HCT116 (cell line): ENCODE measurements at regions not wholly inside any gene's neighbourhood (a gene's known extent, or its start where the extent isn't known, plus 50 kb on each side); places are given as distances from the start of the nearest gene placed in this dataset.

Experiments used
- ATAC-seq: fragments of 200-7000 bp; cut with Tn5 transposase; 2 replicates; pipeline ENCODE4 v1.9.1; 2020; ENCODE audit warnings: mild to moderate bottlenecking, moderate library complexity
- BruUV-seq: library from RNA; stranded (reverse); fragments of 400-500 nt; replicated peaks from 2 replicates; lab custom pipeline; 2021; lab: Mats Ljungman, UMichigan
- CTCF ChIA-PET: fragments of 300-600 bp; sonication (Branson Sonifier 250); formaldehyde crosslinking; loops from one replicate; lab custom pipeline; 2021; ENCODE audit warnings: antibody characterized with exemption; lab: Charles Lee
- POLR2A ChIA-PET: fragments of 300-600, 350-600 bp; sonication (Branson Sonifier 250); formaldehyde crosslinking; loops from one replicate; lab custom pipeline; 2021; ENCODE audit warnings: antibody characterized with exemption; lab: Charles Lee
- RAD21 ChIA-PET, 2 experiments: fragments of 300-600 bp; sonication (Branson Sonifier 250); formaldehyde crosslinking; loops; one replicate each; lab custom pipeline; 2023; ENCODE audit warnings: low total read pairs in 2 of 2; ENCODE audit not compliant: uncharacterized antibody in 2 of 2, unreplicated experiment in 2 of 2, low non-redundant PET in 1 of 2; lab: Charles Lee
- DNase-seq: peaks from one replicate; pipeline ENCODE4 v3.0.0-alpha.2; 2010; ENCODE audit warnings: low read depth, low spot score
- H2AFZ ChIP-seq: fragments of 200-600 bp; shearing (Covaris generic), sonication (generic); 2 replicates; pipeline ENCODE4 v1.6.1; 2017; ENCODE audit warnings: low read depth, mixed run types, mixed read lengths, antibody characterized with exemption, low read length; ENCODE audit not compliant: poor library complexity, severe bottlenecking
- H3K27ac ChIP-seq: 2 replicates; pipeline ENCODE4 v1.5.1; 2012; ENCODE audit warnings: low read depth, low read length
- H3K27me3 ChIP-seq: fragments of 200-600 bp; sonication (generic); 2 replicates; pipeline ENCODE4 v1.6.1; 2016; ENCODE audit warnings: mixed run types, low read length, mixed read lengths; ENCODE audit not compliant: insufficient read depth
- H3K36me3 ChIP-seq, 2 experiments: fragments of 200-500 bp in 1 of 2; fragments of 200-600 bp in 1 of 2; sonication (Bioruptor generic) in 1 of 2; sonication (generic) in 1 of 2; 2 replicates each; pipeline versions ENCODE4 v1.5.1 to v1.6.1; 2014 to 2016; ENCODE audit warnings: low read length in 2 of 2, inconsistent platforms in 1 of 2, mixed read lengths in 1 of 2, mixed run types in 1 of 2; ENCODE audit not compliant: insufficient read depth in 2 of 2, control insufficient read depth in 1 of 2
- H3K4me1 ChIP-seq, 2 experiments: fragments of 200-600 bp in 1 of 2; sonication (generic) in 1 of 2; 2 replicates each; pipeline versions ENCODE4 v1.5.1 to v1.6.1; 2012 to 2017; ENCODE audit warnings: low read length in 2 of 2, inconsistent platforms in 1 of 2, mild to moderate bottlenecking in 1 of 2, mixed read lengths in 1 of 2, mixed run types in 1 of 2, moderate library complexity in 1 of 2; ENCODE audit not compliant: insufficient read depth in 2 of 2, control insufficient read depth in 1 of 2
- H3K4me2 ChIP-seq: fragments of 200-600 bp; sonication (generic); 2 replicates; pipeline ENCODE4 v1.6.1; 2017; ENCODE audit warnings: mixed run types, low read length, mixed read lengths
- H3K4me3 ChIP-seq, 2 experiments: fragments of 200-600 bp in 1 of 2; sonication (generic) in 1 of 2; replicated peaks in 1 of 2; 2 replicates each; pipeline ENCODE4 v1.5.1; 2011 to 2016; ENCODE audit warnings: low read length in 2 of 2, control low read depth in 1 of 2, low read depth in 1 of 2, mild to moderate bottlenecking in 1 of 2, mixed read lengths in 1 of 2, mixed run types in 1 of 2
- H3K79me2 ChIP-seq: fragments of 200-600 bp; sonication (generic); 2 replicates; pipeline ENCODE4 v1.6.1; 2017; ENCODE audit warnings: mild to moderate bottlenecking, mixed run types, low read length, moderate library complexity, mixed read lengths; ENCODE audit not compliant: insufficient read depth
- H3K9ac ChIP-seq: fragments of 200-600 bp; sonication (generic); 2 replicates; pipeline ENCODE4 v1.6.1; 2016; ENCODE audit warnings: low read length, mixed read lengths
- H3K9me2 ChIP-seq: fragments of 200-600 bp; sonication (generic), shearing (Covaris generic); 2 replicates; pipeline ENCODE4 v1.6.1; 2017; ENCODE audit warnings: mixed run types, mild to moderate bottlenecking, moderate library complexity; ENCODE audit not compliant: insufficient read depth
- H3K9me3 ChIP-seq, 2 experiments: fragments of 200-500 bp in 1 of 2; fragments of 200-600 bp in 1 of 2; sonication (Bioruptor generic) in 1 of 2; sonication (generic) in 1 of 2; 2 replicates each; pipeline ENCODE4 v1.6.1; 2014 to 2017; ENCODE audit warnings: low read length in 2 of 2, mixed read lengths in 2 of 2, inconsistent platforms in 1 of 2, low read depth in 1 of 2, mild to moderate bottlenecking in 1 of 2, mixed run types in 1 of 2, moderate library complexity in 1 of 2; ENCODE audit not compliant: control insufficient read depth in 1 of 2, insufficient read depth in 1 of 2
- H4K20me1 ChIP-seq: fragments of 200-600 bp; sonication (generic), shearing (Covaris generic); 2 replicates; pipeline ENCODE4 v1.6.1; 2017; ENCODE audit warnings: mixed run types, mild to moderate bottlenecking, moderate library complexity; ENCODE audit not compliant: insufficient read depth
- ATF3 ChIP-seq: IDR thresholded peaks from 2 replicates; pipeline ENCODE4 v1.6.1; 2012
- CEBPB ChIP-seq: IDR thresholded peaks from 2 replicates; pipeline ENCODE4 v1.6.1; 2012; ENCODE audit warnings: low read depth
- EGR1 ChIP-seq: IDR thresholded peaks from 2 replicates; pipeline ENCODE4 v1.6.1; 2012; ENCODE audit warnings: low read depth
- EZH2 ChIP-seq: fragments of 200-600 bp; sonication (generic); IDR thresholded peaks from 2 replicates; pipeline ENCODE4 v1.6.1; 2017; ENCODE audit warnings: antibody characterized with exemption, mixed run types
- JUND ChIP-seq: IDR thresholded peaks from 2 replicates; pipeline ENCODE4 v1.6.1; 2012
- MAX ChIP-seq: IDR thresholded peaks from 2 replicates; pipeline ENCODE4 v1.6.1; 2012
- POLR2A ChIP-seq: IDR thresholded peaks from 2 replicates; pipeline ENCODE4 v1.7.0; 2011; ENCODE audit warnings: borderline replicate concordance; ENCODE audit not compliant: insufficient read depth, insufficient read length; ENCODE audit errors: extremely low read depth
- POLR2AphosphoS5 ChIP-seq: IDR thresholded peaks from 2 replicates; pipeline ENCODE4 v1.6.1; 2011; ENCODE audit warnings: mild to moderate bottlenecking, low read depth, low read length, moderate library complexity
- RAD21 ChIP-seq: IDR thresholded peaks from 2 replicates; pipeline ENCODE4 v1.6.1; 2012; ENCODE audit warnings: low read depth, mild to moderate bottlenecking
- REST ChIP-seq: IDR thresholded peaks from 2 replicates; pipeline ENCODE4 v1.6.1; 2012; ENCODE audit warnings: low read depth
- SIN3A ChIP-seq: IDR thresholded peaks from 2 replicates; pipeline ENCODE4 v1.6.1; 2012; ENCODE audit warnings: low read depth
- SP1 ChIP-seq: IDR thresholded peaks from 2 replicates; pipeline ENCODE4 v1.6.1; 2012; ENCODE audit warnings: low read depth
- SRF ChIP-seq: IDR thresholded peaks from 2 replicates; pipeline ENCODE4 v1.6.1; 2012; ENCODE audit warnings: low read depth
- intact Hi-C: fragments of 100-400 bp; cut with micrococcal nuclease; formaldehyde crosslinking; loops from 2 replicates; pipeline ENCODE4 v1.10.0; 2022

- Histone ChIP-seq H3K27ac (no peak overlapping the region), H4K20me1 (no peaks in the 10 kb centered on the region), H3K9me2 (no peaks in the 10 kb centered on the region), H3K9me3 (peaks cover 6 to 8% of the 10 kb centered on the region in 2 experiments; a peak in 2 of 4 replicates), H3K9ac (no peak overlapping the region), H3K27me3 (no peaks in the 10 kb centered on the region), H3K4me3 (no peak overlapping the region), H3K79me2 (no peaks in the 10 kb centered on the region), H3K4me1 (no peaks in the 10 kb centered on the region), H3K36me3 (no peaks in the 10 kb centered on the region), H2AFZ (no peak overlapping the region), H3K4me2 (no peak overlapping the region)
- intact Hi-C loops: no loop called here
- ATAC-seq (no peak), DNase-seq (no peak)
- POLR2A ChIA-PET: no interaction called here
- CTCF ChIA-PET: no interaction called here
- no TSS peak for BruUV-seq
- no peak for TF ChIP-seq SRF
- TF ChIP-seq RAD21: no peak
- no peak for TF ChIP-seq SIN3A
- TF ChIP-seq ATF3: no peak
- TF ChIP-seq POLR2A: no peak
- TF ChIP-seq JUND: no peak
- TF ChIP-seq SP1: no peak
- RAD21 ChIA-PET: no interaction called here
These were observed 139.0 kb upstream of the LUZP2 start for GRCh38 chr11:24357620-24358410.

GRCh38 chr11:24372491-24372890 lies 124.4 kb upstream of the LUZP2 start:
- no peaks in the 10 kb centered on the region for H4K20me1 ChIP-seq
- no peaks in the 10 kb centered on the region for H3K79me2 ChIP-seq
- ATAC-seq (no peak), DNase-seq (no peak)
- no peaks in the 10 kb centered on the region for H3K36me3 ChIP-seq
- ChIA-PET CTCF (no interaction called here), POLR2A (no interaction called here), RAD21 (no interaction called here)
- BruUV-seq: no TSS peak
- H3K4me2 ChIP-seq: no peak overlapping the region
- H3K27ac ChIP-seq: no peak overlapping the region
- intact Hi-C loops: no loop called here
- H3K9ac ChIP-seq: no peak overlapping the region
- H2AFZ ChIP-seq: no peak overlapping the region
- TF ChIP-seq SIN3A (no peak), EGR1 (no peak), POLR2A (no peak), REST (no peak), ATF3 (no peak), CEBPB (no peak), POLR2AphosphoS5 (no peak), EZH2 (no peak), MAX (no peak)
- peaks cover 4 to 15% of the 10 kb centered on the region in 2 experiments; a peak in 2 of 4 replicates for H3K9me3 ChIP-seq
- no peak overlapping the region for H3K4me3 ChIP-seq
- no peaks in the 10 kb centered on the region for H3K4me1 ChIP-seq
- H3K27me3 ChIP-seq: no peaks in the 10 kb centered on the region
- no peaks in the 10 kb centered on the region for H3K9me2 ChIP-seq
